Nephron (organoid): ENCODE measurements at regions not wholly inside any gene's neighbourhood (a gene's known extent, or its start where the extent isn't known, plus 50 kb on each side); places are given as distances from the start of the nearest gene placed in this dataset.

Experiments used
- H3K27ac Mint-ChIP-seq, 3 experiments: 2 replicates each; pipeline ENCODE4 v1.8.0; 2020; ENCODE audit warnings: mixed read lengths in 3 of 3, mild to moderate bottlenecking in 2 of 3, moderate library complexity in 1 of 3
- H3K27me3 Mint-ChIP-seq: 2 replicates; pipeline ENCODE4 v1.8.0; 2021; ENCODE audit warnings: low read depth, mild to moderate bottlenecking, moderate library complexity, mixed read lengths
- H3K36me3 Mint-ChIP-seq: 2 replicates; pipeline ENCODE4 v1.8.0; 2020; ENCODE audit warnings: low read depth, mixed read lengths
- H3K4me1 Mint-ChIP-seq: 2 replicates; pipeline ENCODE4 v1.8.0; 2020; ENCODE audit warnings: mixed read lengths
- H3K4me3 Mint-ChIP-seq, 3 experiments: 2 replicates each; pipeline ENCODE4 v1.8.0; 2020; ENCODE audit warnings: mild to moderate bottlenecking in 3 of 3, mixed read lengths in 3 of 3, moderate library complexity in 2 of 3
- H3K9me3 Mint-ChIP-seq: 2 replicates; pipeline ENCODE4 v1.8.0; 2020; ENCODE audit warnings: mixed read lengths
- TF ChIP-seq, protein P1 (sequence below), 3 experiments: fragments of 200-600 bp; sonication (generic); IDR thresholded peaks; one replicate each; pipeline ENCODE4 v1.5.0; 2021; ENCODE audit warnings: antibody characterized with exemption in 3 of 3; ENCODE audit not compliant: unreplicated experiment in 3 of 3

DNA sequence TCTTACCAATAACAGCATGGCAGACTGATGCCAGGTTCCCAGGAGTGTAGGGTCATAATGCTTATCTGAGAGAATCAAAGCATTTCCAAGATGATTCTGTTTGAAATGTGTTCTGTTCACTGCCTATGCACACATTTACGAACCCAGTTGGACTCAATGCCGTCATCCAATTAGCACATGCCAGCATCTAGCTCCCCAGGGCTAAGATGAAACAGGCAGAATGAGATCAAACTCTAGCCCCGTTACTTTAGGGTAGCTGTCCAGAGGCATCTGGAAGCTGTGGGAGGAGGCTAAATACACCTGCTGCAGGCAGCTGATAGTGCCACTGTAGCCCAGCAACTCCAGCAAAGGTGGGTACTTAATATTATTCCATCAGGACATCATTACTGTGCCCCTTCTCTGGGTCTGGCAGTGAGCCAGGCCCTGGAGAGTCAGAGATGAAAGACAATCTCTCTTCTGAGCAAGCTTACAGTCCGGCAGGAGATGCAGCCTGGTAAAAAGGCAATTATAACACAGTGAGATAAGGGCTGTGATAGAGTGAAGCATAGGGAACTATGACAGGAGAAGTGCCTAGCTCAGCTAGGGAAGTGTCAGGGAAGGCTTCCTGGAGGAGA lies 156.4 kb upstream of the PPP2R3A start:
- TF ChIP-seq, protein P1, sequence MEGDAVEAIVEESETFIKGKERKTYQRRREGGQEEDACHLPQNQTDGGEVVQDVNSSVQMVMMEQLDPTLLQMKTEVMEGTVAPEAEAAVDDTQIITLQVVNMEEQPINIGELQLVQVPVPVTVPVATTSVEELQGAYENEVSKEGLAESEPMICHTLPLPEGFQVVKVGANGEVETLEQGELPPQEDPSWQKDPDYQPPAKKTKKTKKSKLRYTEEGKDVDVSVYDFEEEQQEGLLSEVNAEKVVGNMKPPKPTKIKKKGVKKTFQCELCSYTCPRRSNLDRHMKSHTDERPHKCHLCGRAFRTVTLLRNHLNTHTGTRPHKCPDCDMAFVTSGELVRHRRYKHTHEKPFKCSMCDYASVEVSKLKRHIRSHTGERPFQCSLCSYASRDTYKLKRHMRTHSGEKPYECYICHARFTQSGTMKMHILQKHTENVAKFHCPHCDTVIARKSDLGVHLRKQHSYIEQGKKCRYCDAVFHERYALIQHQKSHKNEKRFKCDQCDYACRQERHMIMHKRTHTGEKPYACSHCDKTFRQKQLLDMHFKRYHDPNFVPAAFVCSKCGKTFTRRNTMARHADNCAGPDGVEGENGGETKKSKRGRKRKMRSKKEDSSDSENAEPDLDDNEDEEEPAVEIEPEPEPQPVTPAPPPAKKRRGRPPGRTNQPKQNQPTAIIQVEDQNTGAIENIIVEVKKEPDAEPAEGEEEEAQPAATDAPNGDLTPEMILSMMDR (IDR thresholded peaks at IDR 0.05; ENCODE audit: unreplicated experiment in 3 of 3): no peak
- Mint-ChIP-seq H3K27me3 (peaks cover 16% of the 10 kb centered on the region), H3K27ac (no peak overlapping the region), H3K4me3 (no peak overlapping the region), H3K9me3 (no peaks in the 10 kb centered on the region), H3K4me1 (peaks cover 5% of the 10 kb centered on the region), H3K36me3 (no peaks in the 10 kb centered on the region)

DNA sequence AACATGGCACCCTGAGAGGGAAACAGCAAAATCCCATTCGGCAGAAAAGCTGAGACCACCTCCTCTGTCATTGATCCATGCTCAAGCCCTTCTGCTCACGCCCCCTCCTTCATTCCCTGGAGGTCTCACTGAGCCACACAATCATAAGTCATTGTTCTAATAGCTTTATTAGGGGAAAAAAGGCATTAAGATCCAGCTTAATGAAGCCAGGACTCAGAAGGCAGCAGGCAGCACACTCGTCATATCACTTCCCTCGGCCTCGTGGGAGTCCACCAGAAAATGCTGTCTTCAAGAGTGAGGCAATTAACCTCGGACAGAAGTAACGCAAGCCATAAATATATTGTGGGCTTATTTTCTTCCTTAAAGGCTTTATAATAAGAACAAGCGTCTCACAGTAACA lies 153.9 kb upstream of the PPP2R3A start:
- Mint-ChIP-seq H3K9me3 (no peaks in the 10 kb centered on the region), H3K4me1 (no peaks in the 10 kb centered on the region), H3K27me3 (peaks cover 20% of the 10 kb centered on the region), H3K27ac (no peak overlapping the region), H3K4me3 (no peak overlapping the region), H3K36me3 (no peaks in the 10 kb centered on the region)
- TF ChIP-seq, protein P1 (IDR thresholded peaks at IDR 0.05; ENCODE audit: unreplicated experiment in 3 of 3): no peak

DNA sequence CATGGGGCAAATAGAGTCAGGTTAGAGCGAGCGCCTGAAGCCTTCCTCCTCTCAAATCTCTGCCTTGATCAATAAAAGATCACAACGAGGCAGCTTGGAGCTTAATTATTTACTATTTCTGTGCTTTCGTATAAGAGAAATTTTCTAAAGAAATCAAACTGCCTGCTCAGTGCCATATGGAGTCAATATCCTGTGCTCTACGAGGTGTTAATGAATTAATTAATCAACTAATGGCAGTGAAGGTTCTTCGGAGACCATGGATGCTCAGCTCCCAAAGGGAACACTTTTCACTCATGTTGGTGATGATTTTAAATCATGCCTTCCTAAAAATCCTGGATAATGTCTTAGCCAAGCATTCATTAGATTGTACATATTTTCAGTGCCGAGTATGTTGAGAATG lies 153.5 kb upstream of the PPP2R3A start:
- H3K4me3 Mint-ChIP-seq: no peak overlapping the region
- TF ChIP-seq, protein P1 (IDR thresholded peaks at IDR 0.05; ENCODE audit: unreplicated experiment in 3 of 3): no peak
- H3K4me1 Mint-ChIP-seq: no peaks in the 10 kb centered on the region
- H3K9me3 Mint-ChIP-seq: no peaks in the 10 kb centered on the region
- peaks cover 20% of the 10 kb centered on the region for H3K27me3 Mint-ChIP-seq
- H3K27ac Mint-ChIP-seq: no peak overlapping the region
- H3K36me3 Mint-ChIP-seq: no peaks in the 10 kb centered on the region

DNA sequence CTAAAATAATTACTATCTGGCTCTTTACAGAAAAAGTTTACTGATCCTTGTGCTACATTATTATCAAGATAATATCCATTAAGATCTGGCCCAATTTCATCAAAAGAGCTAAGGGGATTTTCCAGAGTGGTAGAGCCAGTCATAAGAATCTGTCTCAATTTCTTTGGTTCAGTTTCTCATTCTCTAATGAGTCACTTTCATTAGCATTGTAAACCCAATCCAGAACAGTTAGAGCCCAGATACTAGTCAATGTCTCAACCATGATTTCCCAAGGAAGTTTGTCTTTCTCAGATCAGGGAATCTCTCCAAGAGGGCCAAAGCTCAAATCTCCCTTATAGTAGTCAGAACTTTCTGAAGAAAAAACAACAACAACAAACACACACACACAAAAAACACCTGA lies 131.1 kb upstream of the PPP2R3A start:
- H3K36me3 Mint-ChIP-seq: no peaks in the 10 kb centered on the region
- no peak overlapping the region for H3K27ac Mint-ChIP-seq
- peaks cover 15% of the 10 kb centered on the region for H3K27me3 Mint-ChIP-seq
- TF ChIP-seq, protein P1 (IDR thresholded peaks at IDR 0.05; ENCODE audit: unreplicated experiment in 3 of 3): no peak
- H3K9me3 Mint-ChIP-seq: no peaks in the 10 kb centered on the region
- no peak overlapping the region for H3K4me3 Mint-ChIP-seq
- H3K4me1 Mint-ChIP-seq: no peaks in the 10 kb centered on the region

DNA sequence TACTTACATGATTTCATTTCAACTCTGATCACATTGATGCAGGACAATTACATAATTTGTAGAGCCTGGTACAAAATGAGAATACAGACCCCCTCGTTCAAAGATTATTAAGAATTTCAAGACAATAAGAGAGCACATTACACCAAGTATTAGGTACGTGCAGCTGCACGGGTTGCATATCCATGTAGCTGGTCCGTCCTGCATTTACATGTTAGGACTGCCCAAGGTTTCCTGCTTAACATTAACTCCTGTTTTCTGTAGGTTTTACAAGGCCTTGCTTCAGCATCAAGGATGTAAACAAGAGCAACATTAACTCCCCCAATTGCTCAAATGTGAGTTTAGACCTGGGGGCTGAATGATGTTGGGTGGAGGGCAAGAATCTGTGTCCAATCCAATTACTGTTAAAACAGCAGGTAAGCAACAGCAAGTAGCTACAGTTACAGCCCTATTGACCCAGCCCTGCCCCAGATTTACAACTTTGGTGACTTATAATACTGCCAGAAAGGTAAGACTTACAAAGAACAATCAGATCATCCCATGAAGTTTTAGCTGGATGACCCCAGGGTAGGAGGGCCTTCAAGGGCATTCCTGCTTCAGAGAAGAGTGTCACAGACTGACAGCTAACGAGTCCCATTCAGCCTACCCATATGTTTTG lies 127.4 kb upstream of the PPP2R3A start:
- Mint-ChIP-seq H3K36me3 (no peaks in the 10 kb centered on the region), H3K4me3 (no peak overlapping the region), H3K27me3 (peaks cover 11% of the 10 kb centered on the region), H3K9me3 (no peaks in the 10 kb centered on the region), H3K4me1 (no peaks in the 10 kb centered on the region), H3K27ac (no peak overlapping the region)
- TF ChIP-seq, protein P1 (IDR thresholded peaks at IDR 0.05; ENCODE audit: unreplicated experiment in 3 of 3): no peak

DNA sequence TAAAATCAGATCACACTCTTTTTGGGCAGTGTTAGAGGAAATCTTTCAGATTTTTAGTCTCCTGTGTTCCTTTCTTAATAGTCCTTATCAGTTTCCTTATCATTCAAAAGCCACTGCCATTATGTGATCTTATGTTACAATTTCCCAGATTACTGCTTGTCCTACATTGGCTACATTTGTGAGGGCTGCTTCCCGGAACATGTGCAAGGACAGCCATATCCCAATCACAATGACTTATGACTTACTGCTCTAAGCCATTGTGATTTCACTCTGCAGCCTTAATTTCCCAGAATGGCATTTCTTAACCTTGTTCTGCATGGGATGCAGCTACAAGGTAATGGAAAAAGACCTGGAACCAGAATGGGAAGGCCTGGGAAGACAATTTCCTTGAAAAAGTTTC lies 125.1 kb upstream of the PPP2R3A start:
- Mint-ChIP-seq H3K9me3 (peaks cover under 1% of the 10 kb centered on the region), H3K27ac (no peak overlapping the region), H3K36me3 (no peaks in the 10 kb centered on the region), H3K4me3 (no peak overlapping the region), H3K4me1 (no peaks in the 10 kb centered on the region), H3K27me3 (peaks cover 11% of the 10 kb centered on the region)
- TF ChIP-seq, protein P1 (IDR thresholded peaks at IDR 0.05; ENCODE audit: unreplicated experiment in 3 of 3): no peak
